WI38 (cell line): ENCODE measurements at regions not wholly inside any gene's neighbourhood (a gene's known extent, or its start where the extent isn't known, plus 50 kb on each side); places are given as distances from the start of the nearest gene placed in this dataset.

ENCODE experiments used
- H3K4me3 ChIP-seq: 2 replicates; pipeline ENCODE4 v1.5.1; 2011; ENCODE audit warnings: low read depth, mild to moderate bottlenecking, control low read depth, low read length
- TF ChIP-seq, protein P1 (sequence below): IDR thresholded peaks from 2 replicates; pipeline ENCODE4 v1.5.1; 2012; ENCODE audit warnings: low read depth, mild to moderate bottlenecking, control low read depth, low read length

DNA sequence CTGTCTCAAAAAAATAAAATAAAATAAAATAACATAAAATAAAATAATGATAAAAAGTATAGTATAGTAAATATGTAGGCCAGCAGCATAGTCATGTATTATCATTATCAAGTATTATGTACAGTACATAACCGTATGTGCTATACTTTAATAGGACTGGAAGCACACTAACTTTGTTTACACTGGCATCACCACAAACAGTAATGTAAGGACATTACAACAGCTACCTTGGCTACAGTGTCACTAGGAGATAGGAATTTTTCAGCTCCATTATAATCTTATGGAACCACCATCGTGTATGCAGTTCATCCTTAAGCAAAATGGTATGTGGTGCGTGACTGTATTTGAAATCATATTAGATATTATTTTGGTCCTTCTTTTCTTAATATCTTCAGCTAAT is 1163.5 kb upstream of the LRRTM3 start:
- H3K4me3 ChIP-seq: no peak overlapping the region
- TF ChIP-seq, protein P1, sequence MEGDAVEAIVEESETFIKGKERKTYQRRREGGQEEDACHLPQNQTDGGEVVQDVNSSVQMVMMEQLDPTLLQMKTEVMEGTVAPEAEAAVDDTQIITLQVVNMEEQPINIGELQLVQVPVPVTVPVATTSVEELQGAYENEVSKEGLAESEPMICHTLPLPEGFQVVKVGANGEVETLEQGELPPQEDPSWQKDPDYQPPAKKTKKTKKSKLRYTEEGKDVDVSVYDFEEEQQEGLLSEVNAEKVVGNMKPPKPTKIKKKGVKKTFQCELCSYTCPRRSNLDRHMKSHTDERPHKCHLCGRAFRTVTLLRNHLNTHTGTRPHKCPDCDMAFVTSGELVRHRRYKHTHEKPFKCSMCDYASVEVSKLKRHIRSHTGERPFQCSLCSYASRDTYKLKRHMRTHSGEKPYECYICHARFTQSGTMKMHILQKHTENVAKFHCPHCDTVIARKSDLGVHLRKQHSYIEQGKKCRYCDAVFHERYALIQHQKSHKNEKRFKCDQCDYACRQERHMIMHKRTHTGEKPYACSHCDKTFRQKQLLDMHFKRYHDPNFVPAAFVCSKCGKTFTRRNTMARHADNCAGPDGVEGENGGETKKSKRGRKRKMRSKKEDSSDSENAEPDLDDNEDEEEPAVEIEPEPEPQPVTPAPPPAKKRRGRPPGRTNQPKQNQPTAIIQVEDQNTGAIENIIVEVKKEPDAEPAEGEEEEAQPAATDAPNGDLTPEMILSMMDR: no peak

DNA sequence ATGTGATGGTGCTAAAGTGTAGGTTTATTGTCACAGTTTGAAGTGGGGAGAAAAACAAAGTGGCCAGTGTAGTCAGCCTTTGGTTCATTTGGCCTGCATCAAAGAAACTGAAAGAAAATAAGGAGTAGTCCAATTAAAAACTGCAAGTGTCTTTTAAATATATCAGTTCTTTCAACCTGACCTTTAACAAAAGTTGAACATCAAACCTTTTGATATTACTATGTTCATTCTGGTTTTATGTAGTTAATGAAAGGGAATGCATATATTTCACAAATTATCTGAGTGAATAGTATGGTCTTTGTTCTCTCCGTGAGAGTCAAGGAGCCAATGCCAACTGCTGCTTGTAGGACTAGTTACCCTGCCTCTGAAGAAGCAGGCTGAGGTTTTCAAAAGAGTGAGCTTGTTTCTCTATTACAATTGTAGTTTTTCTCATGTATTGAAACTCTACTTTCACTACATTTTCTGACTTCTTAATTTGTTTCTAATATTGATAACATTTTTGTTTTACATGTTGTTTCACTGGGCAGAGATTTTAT is 1160.8 kb upstream of the LRRTM3 start:
- TF ChIP-seq, protein P1: no peak
- no peak overlapping the region for H3K4me3 ChIP-seq

DNA sequence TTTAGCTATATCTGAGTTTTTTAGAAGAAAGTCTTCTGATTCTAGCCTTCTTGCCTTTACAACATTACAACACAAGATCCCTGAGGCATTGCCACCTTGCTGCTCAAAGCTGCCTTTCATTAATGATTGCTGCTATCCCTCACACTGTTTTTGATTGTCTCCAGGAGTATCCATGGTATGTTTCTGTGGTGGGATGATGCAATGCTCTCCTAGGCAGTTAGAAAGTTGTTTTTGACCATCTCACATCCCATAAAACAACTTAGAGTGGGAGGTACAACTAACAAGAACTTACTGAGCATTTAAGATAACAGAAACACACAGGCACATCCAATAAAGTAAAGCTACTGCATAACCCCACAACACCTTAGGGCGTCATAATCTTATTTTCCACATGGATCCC is 1156.0 kb upstream of the LRRTM3 start:
- TF ChIP-seq, protein P1: no peak
- H3K4me3 ChIP-seq: no peak overlapping the region

- TF ChIP-seq, protein P1: no peak
Observed at GRCh38 chr10:65778753-65779152, 1147.1 kb upstream of the LRRTM3 start.

GRCh38 chr10:65779985-65780384 is 1145.9 kb upstream of the LRRTM3 start:
- TF ChIP-seq, protein P1: no peak
- H3K4me3 ChIP-seq: no peak overlapping the region

More at GRCh38 chr10:65778753-65779152, 1147.1 kb upstream of the LRRTM3 start:
- H3K4me3 ChIP-seq: no peak overlapping the region

DNA sequence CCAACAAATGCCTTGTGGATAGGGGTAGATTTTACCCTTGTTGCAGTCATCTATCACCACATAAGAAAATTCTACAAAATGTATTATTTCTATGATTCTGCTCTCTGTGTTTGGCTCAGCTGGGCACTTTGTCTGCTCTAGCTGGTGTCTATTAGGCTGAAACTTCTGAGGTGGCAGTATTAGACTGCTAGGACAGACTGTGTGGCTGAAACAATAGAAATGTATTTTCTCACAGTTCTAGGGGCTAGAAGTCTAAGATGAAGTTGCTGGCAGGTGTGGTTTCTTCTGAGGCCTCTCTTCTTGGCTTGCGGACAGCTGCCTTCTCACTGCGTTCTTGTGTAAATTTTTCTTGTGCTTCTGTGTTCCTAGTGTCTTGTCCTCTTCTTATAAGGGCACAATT is 1139.6 kb upstream of the LRRTM3 start:
- TF ChIP-seq, protein P1: no peak

DNA sequence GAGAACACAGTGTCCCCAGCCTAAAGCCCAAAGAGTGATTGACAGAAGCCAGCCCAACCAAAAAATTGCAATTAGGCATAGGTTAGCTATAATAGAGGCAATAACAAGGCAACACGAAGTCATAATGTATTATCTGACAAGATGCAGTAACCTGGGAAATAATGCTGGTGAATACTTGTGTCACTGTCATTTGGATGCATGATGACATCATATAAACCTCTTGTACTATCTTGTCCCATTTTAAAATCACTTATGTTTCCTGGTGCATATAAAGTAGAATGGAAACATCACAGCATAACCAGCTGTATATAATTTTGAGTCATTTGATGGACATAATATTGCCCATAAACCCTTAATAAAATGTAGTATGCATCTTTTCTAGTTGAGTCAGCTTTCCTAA is 1138.3 kb upstream of the LRRTM3 start:
- H3K4me3 ChIP-seq: no peak overlapping the region
- TF ChIP-seq, protein P1: no peak

More for the DNA sequence above, 1139.6 kb upstream of the LRRTM3 start:
- no peak overlapping the region for H3K4me3 ChIP-seq
